Activated CD4-positive, alpha-beta T cell treated with anti-CD3 and anti-CD28 coated beads, Interleukin-2, Interleukin-6, amounts not matched to agents 100 ng/mL and 50 ng/mL, durations not matched to agents 16 hours and 8 hours (primary cell): ENCODE measurements at regions not wholly inside any gene's neighbourhood (a gene's known extent, or its start where the extent isn't known, plus 50 kb on each side); places are given as distances from the start of the nearest gene placed in this dataset.

Experiments used
- DNase-seq: peaks from one replicate; pipeline ENCODE4 v3.0.0-alpha.2; 2020

- DNase-seq = no peak
Observed at GRCh38 chr10:94043431-94043990, 49.8 kb downstream of the PLCE1 start.

GRCh38 chr10:94046098-94046497 lies 52.4 kb downstream of the PLCE1 start:
- DNase-seq = no peak

GRCh38 chr10:94047293-94047692 lies 53.6 kb downstream of the PLCE1 start:
- DNase-seq = no peak

- no peak for DNase-seq
Observed at GRCh38 chr10:94049911-94050310, 56.2 kb downstream of the PLCE1 start.

DNA sequence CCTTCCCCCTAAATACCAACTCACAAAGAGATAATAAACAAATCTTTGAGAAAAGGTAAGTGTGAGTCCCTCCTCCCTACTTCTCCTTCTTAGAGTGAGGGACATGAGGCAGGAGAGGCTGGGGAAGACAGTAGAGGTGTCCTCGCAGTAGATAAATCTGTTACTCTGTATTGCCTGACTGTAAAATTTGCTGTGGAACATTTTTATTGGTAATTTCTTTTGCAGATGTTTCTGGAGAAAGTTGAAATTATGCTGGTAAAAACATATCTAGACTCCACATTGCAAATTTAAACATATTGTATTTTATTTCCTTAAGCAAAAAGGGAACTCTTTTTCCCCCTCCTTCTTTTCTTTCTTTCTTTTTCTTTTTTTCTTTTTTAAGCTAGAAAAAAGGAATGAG lies 58.5 kb downstream of the PLCE1 start:
- no peak for DNase-seq

DNA sequence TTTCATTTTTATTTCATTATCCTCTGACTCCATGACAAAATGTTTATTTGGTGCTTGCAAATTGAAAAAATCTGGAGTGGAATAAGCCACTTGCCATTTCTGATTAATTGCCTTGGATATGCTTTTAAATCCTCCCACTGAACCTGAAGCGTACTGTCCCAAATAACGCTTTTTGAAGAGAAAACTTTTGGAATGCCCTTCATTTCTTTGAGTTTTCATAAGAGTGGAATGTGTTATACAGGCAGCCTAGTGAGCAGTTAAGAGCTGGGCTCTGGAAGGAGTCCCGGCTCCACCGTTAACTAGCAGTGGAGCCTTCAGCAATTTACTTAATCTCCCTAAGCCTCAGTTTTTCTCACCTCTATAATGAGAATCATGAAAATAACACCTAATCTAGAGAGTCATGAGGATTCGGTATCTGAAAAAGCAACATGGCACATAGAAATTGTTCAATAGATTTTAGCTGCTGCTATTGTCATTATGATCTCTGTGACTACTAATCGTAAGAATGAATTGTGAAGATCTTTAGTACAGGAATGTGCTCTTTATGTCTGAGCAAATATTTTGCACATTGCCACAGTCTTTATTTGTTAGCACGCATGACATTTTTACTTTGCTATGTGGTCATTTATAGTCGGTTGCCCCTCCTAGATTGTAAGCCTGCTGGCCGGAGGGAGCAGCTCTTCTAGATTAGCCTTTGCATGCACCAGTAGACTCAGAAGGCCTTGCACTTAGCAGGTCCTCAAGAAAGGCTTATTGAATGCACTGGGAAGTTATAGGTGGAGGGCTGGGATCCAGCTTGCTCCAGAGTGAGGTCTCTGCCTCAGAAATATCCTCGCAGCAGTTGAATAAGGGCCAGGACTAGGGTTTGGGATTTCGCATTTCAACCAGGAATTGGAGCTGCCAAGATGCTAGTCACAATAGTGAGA lies 59.4 kb downstream of the PLCE1 start:
- DNase-seq = no peak

DNA sequence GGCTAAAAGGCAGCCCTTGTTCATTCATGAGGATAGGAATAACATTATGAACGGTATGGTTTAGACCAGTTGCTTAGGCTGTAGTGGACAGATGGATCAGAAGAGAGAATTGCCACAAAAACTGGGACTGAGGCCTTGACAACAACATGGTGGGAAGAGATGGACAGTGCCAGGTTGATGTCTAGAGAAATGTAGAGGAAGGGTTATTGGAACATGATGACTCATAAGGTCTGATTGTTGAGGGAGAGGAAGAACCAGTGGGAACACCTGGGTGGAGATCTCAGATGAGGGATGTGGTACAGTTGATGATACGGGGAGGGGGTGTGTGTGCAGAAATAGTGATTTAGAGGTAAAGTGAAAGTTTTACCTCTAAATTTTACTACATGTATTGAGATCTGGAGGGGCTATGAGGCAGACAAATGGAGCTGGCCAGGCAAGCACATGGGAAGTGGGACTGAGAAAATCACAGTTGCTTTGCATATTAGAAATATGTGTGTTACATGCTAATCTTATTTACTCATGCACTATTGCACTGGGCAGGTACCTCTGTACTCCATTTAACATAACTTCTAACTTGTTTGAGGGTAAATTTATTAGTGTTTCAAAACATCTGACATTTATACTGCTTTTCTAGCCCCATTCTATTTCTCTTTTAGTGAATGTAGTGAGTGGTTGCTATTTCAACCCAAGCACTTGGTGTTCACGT lies 65.6 kb downstream of the PLCE1 start:
- DNase-seq = no peak

DNA sequence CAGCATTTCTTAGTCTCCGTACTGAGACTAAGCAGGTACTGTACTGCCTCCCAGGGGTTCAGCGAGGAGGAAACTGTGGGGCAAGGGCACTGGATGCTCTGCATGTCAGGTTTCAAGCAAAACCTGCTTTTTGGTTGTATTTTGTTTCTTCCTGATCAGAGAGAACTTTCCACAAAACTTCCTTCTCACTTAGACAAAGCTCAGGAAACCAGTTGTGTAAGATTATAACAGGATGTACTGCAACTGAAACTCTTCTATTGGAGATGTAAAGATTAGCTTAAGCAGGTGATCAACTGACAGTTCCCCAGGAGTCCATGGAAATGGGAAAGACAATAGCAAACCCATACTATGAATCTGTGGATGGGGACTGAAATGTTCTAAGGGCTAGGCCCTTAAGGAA lies 67.3 kb downstream of the PLCE1 start:
- DNase-seq = no peak

- DNase-seq = no peak
Observed at GRCh38 chr10:94062611-94063010, 68.9 kb downstream of the PLCE1 start.

GRCh38 chr10:94065362-94065761 lies 71.6 kb downstream of the PLCE1 start:
- DNase-seq = no peak

DNA sequence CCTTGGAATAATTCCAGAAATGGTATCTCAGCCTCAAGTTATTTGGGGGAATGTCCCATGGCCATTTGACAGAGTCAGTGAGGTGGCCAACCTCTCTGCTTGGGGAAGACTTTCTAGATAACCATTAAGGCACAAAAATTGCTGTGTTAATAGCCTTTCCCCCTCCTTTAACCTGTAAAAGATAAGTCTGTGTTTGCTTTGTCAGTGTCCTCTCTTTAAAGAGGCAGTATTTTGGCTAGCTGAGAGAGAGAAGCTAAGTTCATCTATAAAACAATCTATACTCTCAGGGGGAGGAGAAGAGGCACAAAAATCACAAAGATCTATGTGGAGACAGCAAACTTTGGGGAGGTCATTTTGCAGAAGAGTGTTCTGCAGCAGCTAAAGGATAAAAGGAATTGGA lies 72.1 kb downstream of the PLCE1 start:
- DNase-seq = no peak

GRCh38 chr10:94066411-94066810 lies 72.7 kb downstream of the PLCE1 start:
- no peak for DNase-seq

DNA sequence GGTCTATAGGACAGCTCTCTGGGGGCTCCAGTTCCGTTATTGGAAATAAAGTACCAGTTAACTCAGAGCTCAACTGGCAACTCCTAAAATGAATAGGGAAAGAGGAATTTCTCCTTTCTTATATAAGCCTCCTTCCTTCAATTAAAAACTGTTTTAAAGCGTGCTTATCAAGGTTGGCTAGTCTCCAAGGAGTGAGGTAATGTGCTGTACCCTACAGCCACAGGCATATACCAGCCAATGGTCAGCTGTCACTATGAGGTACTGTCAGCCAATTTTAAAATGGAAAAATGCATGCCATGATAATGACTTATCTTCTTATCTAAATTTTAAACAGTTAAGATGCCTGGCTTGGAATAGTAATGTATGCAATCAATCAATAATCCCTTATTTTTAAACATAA lies 76.2 kb downstream of the PLCE1 start:
- no peak for DNase-seq

- no peak for DNase-seq
Observed at GRCh38 chr10:94074462-94074861, 80.7 kb downstream of the PLCE1 start.

DNA sequence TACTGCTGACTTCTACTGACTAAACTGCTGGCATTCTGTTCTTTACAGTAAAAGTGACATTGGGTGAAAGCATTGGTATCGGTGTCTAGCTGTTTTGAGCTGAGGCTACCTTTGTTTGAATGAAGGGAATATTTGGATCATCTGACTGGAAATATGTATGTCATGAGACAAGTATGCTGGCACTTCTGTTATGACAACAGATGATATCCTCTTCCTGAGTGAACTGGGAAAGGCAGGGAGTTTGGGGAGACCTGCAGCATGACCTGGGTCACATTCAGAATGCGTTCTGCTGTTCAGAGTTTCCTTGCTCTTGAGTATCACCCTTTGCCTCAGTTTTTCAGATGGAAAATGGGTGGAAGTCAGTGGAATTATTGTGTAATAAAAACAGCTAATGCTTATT lies 81.8 kb downstream of the PLCE1 start:
- no peak for DNase-seq

DNA sequence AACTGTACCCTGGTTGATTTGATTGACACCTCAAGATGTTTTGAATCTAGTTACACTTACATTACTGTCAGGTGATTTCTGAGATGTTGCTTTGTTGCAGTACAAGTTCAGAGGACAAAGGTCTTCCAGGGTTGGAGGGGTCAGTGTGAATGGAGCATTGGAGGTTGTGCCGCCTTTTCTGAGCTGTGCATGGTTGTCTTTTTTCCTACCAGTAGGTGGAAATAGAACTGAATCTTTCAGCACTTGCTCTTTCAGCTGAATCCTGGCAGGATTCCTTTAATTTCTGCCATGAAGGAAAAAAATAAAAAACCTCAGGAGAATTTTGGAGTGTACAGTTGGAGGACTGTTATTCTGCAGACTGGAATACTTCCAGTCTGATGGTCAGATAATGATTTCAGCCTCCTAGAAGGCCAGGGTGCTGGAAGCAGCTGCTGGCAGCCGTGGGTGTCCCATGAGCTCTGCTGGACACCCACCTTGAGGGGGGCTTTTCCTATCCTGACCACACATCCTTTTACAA lies 82.7 kb downstream of the PLCE1 start:
- DNase-seq = no peak

DNA sequence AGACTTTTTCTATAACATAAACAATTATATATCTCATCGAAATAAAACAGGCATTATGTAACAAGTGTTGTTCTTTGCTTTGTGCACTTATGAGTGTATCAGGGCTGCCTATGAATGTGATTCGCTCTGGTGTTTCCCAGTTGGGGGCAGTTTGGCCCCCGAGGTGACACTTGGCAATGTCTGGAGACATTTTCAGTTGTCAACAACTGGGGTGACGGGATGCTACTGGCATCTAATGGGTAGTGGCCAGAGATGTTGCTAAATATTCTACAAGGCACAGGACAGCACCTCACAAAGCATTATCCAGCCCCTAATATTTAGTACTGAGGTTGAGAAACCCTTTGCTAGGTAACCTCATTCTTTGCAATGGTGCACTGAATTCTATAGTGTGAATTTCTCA lies 83.3 kb downstream of the PLCE1 start:
- no peak for DNase-seq

DNA sequence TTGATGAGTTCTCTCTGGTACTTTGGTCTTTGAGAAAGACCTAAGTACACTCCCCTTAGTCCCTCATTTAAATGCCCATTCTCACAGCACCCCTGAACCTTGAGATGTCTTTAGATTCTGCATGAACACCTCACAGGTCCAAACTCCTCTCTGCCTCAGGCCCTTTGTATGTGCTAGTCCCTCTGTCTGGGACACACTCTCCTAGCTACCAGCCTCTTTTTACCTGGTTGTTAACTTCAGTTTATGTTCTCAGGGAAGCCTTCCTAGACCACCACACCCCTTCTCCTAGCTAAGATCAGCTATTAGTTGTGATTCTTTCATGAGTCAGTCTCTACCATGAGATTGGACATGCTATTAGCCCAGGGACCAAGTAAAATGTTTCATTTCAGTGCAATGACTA lies 86.4 kb downstream of the PLCE1 start:
- no peak for DNase-seq

- DNase-seq = no peak
Observed at GRCh38 chr10:94083662-94084265, 90.0 kb downstream of the PLCE1 start.

GRCh38 chr10:94084344-94084743 lies 90.6 kb downstream of the PLCE1 start:
- DNase-seq = no peak

DNA sequence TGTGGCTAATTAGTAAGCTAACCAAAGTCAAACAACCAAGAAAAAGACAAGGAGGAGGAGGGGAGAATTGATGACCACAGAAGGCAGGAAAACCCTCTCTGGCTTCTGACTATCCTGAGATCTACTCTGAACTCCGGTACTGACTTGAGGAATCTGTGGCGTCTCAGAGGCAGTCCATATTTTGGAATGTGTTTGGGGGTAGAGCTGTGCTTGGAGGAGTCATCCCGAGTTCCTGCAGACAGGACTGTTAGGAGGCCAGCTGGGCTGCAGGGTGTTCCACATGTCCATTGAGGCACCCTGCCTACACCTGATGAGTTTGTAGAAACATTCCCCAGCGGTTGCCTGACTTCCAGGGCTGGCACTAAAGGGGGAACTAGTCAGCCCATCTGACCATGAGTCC lies 91.6 kb downstream of the PLCE1 start:
- DNase-seq = no peak

DNA sequence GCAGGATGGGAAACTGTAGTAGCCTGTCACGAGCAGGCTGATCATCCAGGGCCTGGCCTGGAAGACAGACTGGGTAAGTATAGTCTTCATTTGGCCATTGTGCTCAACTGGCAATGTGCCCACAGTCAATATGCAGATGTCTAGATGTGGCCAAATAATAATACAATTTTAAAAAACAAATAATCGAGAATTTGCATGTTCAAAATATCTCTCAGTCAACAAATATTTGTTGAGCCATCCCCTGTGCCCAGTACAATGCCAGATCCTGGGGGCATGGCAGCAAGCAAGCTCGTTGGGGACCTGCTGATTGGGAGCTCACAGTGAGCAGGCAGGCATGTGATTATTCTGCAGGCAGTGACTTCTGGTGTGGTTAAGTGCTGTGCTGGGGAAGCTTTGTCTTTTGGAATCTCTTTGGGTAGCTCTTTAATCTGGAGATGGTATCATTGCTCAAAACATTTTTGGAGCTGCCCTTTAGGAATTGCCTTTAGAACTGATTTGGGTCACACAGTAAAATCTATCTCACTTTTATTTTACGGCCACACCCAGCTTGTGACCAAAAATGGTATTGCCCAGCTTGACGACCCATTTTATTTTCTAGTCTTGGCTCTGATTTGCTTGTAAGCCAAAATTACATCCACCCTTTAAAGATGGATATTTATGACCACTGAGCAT lies 92.2 kb downstream of the PLCE1 start:
- DNase-seq = no peak

GRCh38 chr10:94088926-94089381 lies 95.2 kb downstream of the PLCE1 start:
- no peak for DNase-seq
